Erythroblast (primary cell): ENCODE measurements at regions not wholly inside any gene's neighbourhood (a gene's known extent, or its start where the extent isn't known, plus 50 kb on each side); places are given as distances from the start of the nearest gene placed in this dataset.

ENCODE experiments used
- GATA1 ChIP-seq: IDR thresholded peaks from 2 replicates; pipeline ENCODE4 v1.6.1; 2011; ENCODE audit warnings: low read depth, mild to moderate bottlenecking, control low read depth, low read length, moderate library complexity
- POLR2A ChIP-seq: IDR thresholded peaks from 2 replicates; pipeline ENCODE4 v1.6.1; 2011; ENCODE audit warnings: mild to moderate bottlenecking, low read length

DNA sequence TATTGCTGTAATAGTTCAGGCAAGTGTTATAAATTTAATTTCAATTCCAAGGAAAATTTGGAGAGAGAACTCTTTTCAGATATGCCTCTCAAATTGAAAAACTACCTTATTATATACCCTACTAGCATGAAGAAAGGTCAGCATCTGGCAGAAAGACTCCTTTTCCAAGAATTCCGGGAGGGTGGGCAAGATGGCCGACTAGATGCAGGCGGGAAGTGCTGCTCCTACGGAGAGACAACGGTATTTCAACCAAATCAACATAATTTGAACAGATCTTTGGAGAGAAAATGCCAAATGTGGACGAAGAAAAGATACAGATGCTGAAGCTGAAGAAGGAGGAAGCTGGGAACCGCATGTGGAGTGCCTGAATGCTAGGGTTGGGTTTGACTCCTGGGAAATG lies 53.8 kb upstream of the INTU start:
- TF ChIP-seq POLR2A: no peak
- no peak for TF ChIP-seq GATA1
